ENCODE measurements at regions not wholly inside any gene's neighbourhood (a gene's known extent, or its start where the extent isn't known, plus 50 kb on each side); places are given as distances from the start of the nearest gene placed in this dataset.

DNA sequence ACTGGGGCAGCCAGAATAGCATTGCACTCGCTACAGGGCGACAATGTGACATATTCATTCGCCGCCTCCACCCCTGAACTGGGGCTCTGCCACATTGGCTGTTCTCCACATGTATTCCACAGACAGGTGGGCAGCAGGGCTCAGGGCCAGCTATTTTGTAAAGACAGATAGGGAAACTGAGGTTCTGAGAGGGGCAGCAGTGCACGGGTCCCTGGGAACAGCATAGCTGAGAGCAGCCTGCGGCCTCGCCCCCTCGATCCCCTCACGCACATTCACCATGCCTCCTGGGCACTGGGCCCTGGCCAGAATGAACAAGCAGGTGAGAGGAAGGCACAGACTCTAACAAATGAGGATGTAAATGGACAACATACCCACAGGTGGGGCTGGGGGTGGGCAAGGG is 75.0 kb upstream of the SPATA12 start:
- TF ChIP-seq, protein P1, sequence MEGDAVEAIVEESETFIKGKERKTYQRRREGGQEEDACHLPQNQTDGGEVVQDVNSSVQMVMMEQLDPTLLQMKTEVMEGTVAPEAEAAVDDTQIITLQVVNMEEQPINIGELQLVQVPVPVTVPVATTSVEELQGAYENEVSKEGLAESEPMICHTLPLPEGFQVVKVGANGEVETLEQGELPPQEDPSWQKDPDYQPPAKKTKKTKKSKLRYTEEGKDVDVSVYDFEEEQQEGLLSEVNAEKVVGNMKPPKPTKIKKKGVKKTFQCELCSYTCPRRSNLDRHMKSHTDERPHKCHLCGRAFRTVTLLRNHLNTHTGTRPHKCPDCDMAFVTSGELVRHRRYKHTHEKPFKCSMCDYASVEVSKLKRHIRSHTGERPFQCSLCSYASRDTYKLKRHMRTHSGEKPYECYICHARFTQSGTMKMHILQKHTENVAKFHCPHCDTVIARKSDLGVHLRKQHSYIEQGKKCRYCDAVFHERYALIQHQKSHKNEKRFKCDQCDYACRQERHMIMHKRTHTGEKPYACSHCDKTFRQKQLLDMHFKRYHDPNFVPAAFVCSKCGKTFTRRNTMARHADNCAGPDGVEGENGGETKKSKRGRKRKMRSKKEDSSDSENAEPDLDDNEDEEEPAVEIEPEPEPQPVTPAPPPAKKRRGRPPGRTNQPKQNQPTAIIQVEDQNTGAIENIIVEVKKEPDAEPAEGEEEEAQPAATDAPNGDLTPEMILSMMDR (IDR thresholded peaks at IDR 0.05), result no peak
- TF ChIP-seq POLR2A (IDR thresholded peaks at IDR 0.05) (no peak), POLR2AphosphoS5 (IDR thresholded peaks at IDR 0.05; ENCODE audit: insufficient read depth in 1 of 2, low read depth in 1 of 2) (no peak)

Measured in vagina (tissue), 2 donors.